ENCODE measurements at regions not wholly inside any gene's neighbourhood (a gene's known extent, or its start where the extent isn't known, plus 50 kb on each side); places are given as distances from the start of the nearest gene placed in this dataset.

GRCh38 chr9:118439441-118439840 lies 735.2 kb downstream of the TLR4 start:
- no peak for TF ChIP-seq ZNF8 (CRISPR knock-in tag; IDR thresholded peaks at IDR 0.05)
- TF ChIP-seq CSRNP3 (CRISPR knock-in tag; IDR thresholded peaks at IDR 0.05): no peak
- TF ChIP-seq ZFP3 (CRISPR knock-in tag; IDR thresholded peaks at IDR 0.05): no peak
- no peak for TF ChIP-seq PPARA (CRISPR knock-in tag; IDR thresholded peaks at IDR 0.05; ENCODE audit: borderline replicate concordance)
- no peak for TF ChIP-seq BACH2 (CRISPR knock-in tag; IDR thresholded peaks at IDR 0.05; ENCODE audit: borderline replicate concordance)
- no peak for TF ChIP-seq ISL1 (CRISPR knock-in tag; IDR thresholded peaks at IDR 0.05)
- no peak for TF ChIP-seq ZC3H10 (CRISPR knock-in tag; IDR thresholded peaks at IDR 0.05)
- no peak for TF ChIP-seq ZFP30 (CRISPR knock-in tag; IDR thresholded peaks at IDR 0.05)
- TF ChIP-seq ESRRG (CRISPR knock-in tag; IDR thresholded peaks at IDR 0.05): no peak
- TF ChIP-seq ZNF70 (CRISPR knock-in tag; IDR thresholded peaks at IDR 0.05): no peak
- no peak for TF ChIP-seq CREB5 (CRISPR knock-in tag; IDR thresholded peaks at IDR 0.05; ENCODE audit: low read depth)
- TF ChIP-seq POU6F1 (CRISPR knock-in tag; IDR thresholded peaks at IDR 0.05; ENCODE audit: borderline replicate concordance, low read depth): no peak
- no peak for TF ChIP-seq OSR1 (CRISPR knock-in tag; IDR thresholded peaks at IDR 0.05)
- no peak for ATAC-seq

GRCh38 chr9:118444403-118444802 lies 740.2 kb downstream of the TLR4 start:
- no peak for ATAC-seq
- no peak for TF ChIP-seq ZNF70 (CRISPR knock-in tag; IDR thresholded peaks at IDR 0.05)
- TF ChIP-seq ISL1 (CRISPR knock-in tag; IDR thresholded peaks at IDR 0.05): no peak
- no peak for TF ChIP-seq ZNF8 (CRISPR knock-in tag; IDR thresholded peaks at IDR 0.05)
- no peak for TF ChIP-seq ESRRG (CRISPR knock-in tag; IDR thresholded peaks at IDR 0.05)
- TF ChIP-seq TOX (CRISPR knock-in tag; IDR thresholded peaks at IDR 0.05; ENCODE audit: borderline replicate concordance): no peak
- TF ChIP-seq ZFP30 (CRISPR knock-in tag; IDR thresholded peaks at IDR 0.05): no peak
- TF ChIP-seq TCF4 (CRISPR knock-in tag; IDR thresholded peaks at IDR 0.05; ENCODE audit: borderline replicate concordance): no peak

DNA sequence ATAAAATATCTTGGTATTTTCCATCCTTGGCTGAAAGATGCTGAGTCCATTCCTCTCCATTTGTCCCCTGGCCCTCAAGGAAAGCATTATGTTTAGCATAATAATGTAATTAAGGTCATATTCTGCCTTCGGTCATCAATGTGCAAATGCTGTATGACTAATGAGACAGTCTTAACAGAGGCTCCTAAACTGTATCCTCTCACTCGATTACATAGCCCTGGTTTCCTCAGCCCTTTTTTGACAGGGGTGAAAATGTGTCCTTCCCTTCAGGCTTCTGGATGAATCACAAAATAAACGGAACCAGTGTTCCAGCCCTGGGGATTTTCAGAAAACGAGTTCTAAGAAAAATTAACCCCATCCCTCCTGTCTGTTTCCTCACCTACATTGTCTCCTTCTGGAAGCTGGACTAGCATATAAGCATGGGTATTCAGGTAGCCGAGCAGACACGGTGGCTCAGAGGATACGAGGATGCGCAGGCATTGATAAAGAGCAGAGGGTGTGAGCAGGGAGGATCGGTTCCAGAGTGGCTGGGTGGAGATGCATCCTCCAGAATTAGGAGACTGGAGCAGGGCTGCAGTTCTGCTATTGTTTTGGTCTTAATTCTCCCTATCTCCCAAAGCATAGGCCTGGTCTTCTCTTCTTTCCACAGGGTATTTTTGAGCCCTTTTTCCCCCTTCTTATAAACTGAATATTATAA lies 742.9 kb downstream of the TLR4 start:
- no peak for ATAC-seq
- TF ChIP-seq ARNTL (CRISPR knock-in tag; IDR thresholded peaks at IDR 0.05; ENCODE audit: borderline replicate concordance, low read depth) (no peak), PPARA (CRISPR knock-in tag; IDR thresholded peaks at IDR 0.05; ENCODE audit: borderline replicate concordance) (no peak), OSR1 (CRISPR knock-in tag; IDR thresholded peaks at IDR 0.05) (no peak), ZFP3 (CRISPR knock-in tag; IDR thresholded peaks at IDR 0.05) (no peak), CREB5 (CRISPR knock-in tag; IDR thresholded peaks at IDR 0.05; ENCODE audit: low read depth) (no peak), TOX (CRISPR knock-in tag; IDR thresholded peaks at IDR 0.05; ENCODE audit: borderline replicate concordance) (no peak), ZNF70 (CRISPR knock-in tag; IDR thresholded peaks at IDR 0.05) (no peak), RARB (CRISPR knock-in tag; IDR thresholded peaks at IDR 0.05) (no peak), GLIS3 (CRISPR knock-in tag; IDR thresholded peaks at IDR 0.05) (no peak), ZNF8 (CRISPR knock-in tag; IDR thresholded peaks at IDR 0.05) (no peak), POU6F1 (CRISPR knock-in tag; IDR thresholded peaks at IDR 0.05; ENCODE audit: borderline replicate concordance, low read depth) (no peak)

GRCh38 chr9:118449554-118449953 lies 745.4 kb downstream of the TLR4 start:
- ATAC-seq: no peak
- TF ChIP-seq ZNF70 (CRISPR knock-in tag; IDR thresholded peaks at IDR 0.05) (no peak), TCF4 (CRISPR knock-in tag; IDR thresholded peaks at IDR 0.05; ENCODE audit: borderline replicate concordance) (no peak), ZNF8 (CRISPR knock-in tag; IDR thresholded peaks at IDR 0.05) (no peak), ZC3H10 (CRISPR knock-in tag; IDR thresholded peaks at IDR 0.05) (no peak), GLIS3 (CRISPR knock-in tag; IDR thresholded peaks at IDR 0.05) (no peak), PPARA (CRISPR knock-in tag; IDR thresholded peaks at IDR 0.05; ENCODE audit: borderline replicate concordance) (no peak), CSRNP3 (CRISPR knock-in tag; IDR thresholded peaks at IDR 0.05) (no peak), ZNF565 (CRISPR knock-in tag; conservative IDR thresholded peaks at IDR 0.05; ENCODE audit: low read depth) (no peak), RARB (CRISPR knock-in tag; IDR thresholded peaks at IDR 0.05) (no peak)
- TF ChIP-seq, protein P1, sequence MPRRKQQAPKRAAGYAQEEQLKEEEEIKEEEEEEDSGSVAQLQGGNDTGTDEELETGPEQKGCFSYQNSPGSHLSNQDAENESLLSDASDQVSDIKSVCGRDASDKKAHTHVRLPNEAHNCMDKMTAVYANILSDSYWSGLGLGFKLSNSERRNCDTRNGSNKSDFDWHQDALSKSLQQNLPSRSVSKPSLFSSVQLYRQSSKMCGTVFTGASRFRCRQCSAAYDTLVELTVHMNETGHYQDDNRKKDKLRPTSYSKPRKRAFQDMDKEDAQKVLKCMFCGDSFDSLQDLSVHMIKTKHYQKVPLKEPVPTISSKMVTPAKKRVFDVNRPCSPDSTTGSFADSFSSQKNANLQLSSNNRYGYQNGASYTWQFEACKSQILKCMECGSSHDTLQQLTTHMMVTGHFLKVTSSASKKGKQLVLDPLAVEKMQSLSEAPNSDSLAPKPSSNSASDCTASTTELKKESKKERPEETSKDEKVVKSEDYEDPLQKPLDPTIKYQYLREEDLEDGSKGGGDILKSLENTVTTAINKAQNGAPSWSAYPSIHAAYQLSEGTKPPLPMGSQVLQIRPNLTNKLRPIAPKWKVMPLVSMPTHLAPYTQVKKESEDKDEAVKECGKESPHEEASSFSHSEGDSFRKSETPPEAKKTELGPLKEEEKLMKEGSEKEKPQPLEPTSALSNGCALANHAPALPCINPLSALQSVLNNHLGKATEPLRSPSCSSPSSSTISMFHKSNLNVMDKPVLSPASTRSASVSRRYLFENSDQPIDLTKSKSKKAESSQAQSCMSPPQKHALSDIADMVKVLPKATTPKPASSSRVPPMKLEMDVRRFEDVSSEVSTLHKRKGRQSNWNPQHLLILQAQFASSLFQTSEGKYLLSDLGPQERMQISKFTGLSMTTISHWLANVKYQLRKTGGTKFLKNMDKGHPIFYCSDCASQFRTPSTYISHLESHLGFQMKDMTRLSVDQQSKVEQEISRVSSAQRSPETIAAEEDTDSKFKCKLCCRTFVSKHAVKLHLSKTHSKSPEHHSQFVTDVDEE (CRISPR knock-in tag; IDR thresholded peaks at IDR 0.05): no peak
